Dermis blood vessel endothelial cell (primary cell): ENCODE measurements at regions not wholly inside any gene's neighbourhood (a gene's known extent, or its start where the extent isn't known, plus 50 kb on each side); places are given as distances from the start of the nearest gene placed in this dataset.

Experiments used
- DNase-seq: peaks from one replicate; pipeline ENCODE4 v3.0.0; 2010

- DNase-seq: no peak
These were observed 289.3 kb downstream of the RPRM start for GRCh38 chr2:153189091-153189888.

DNA sequence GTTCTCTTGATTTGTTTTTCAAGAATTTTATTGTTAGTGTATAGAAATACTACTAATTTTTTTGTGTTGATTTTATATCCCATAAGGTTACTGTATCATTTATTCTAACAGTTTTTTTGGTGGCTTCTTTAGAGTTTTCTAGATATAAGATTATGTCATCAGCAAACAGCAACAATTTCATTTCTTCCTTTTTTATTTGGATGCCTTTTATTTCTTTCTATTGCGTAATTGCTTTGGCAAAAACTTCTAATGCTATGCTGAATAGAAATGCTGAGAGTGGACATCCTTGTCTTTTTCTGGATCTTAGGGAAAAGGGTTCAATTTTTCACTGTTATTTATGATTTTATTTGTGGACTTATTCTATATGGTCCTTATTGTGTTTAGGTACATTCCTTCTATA lies 298.8 kb downstream of the RPRM start:
- DNase-seq: no peak

GRCh38 chr2:153169609-153170008 lies 309.0 kb downstream of the RPRM start:
- DNase-seq: no peak

GRCh38 chr2:153165021-153165420 lies 313.5 kb downstream of the RPRM start:
- no peak for DNase-seq

GRCh38 chr2:153163055-153163454 lies 315.5 kb downstream of the RPRM start:
- DNase-seq: no peak

- DNase-seq: no peak
These were observed 321.8 kb downstream of the RPRM start for GRCh38 chr2:153156743-153157142.

GRCh38 chr2:153152036-153152435 lies 326.5 kb downstream of the RPRM start:
- no peak for DNase-seq

- no peak for DNase-seq
These were observed 333.0 kb downstream of the RPRM start for GRCh38 chr2:153145470-153145978.

GRCh38 chr2:153143540-153143939 lies 335.0 kb downstream of the RPRM start:
- no peak for DNase-seq

GRCh38 chr2:153140498-153140897 lies 338.1 kb downstream of the RPRM start:
- no peak for DNase-seq

GRCh38 chr2:153138651-153139375 lies 339.7 kb downstream of the RPRM start:
- DNase-seq: no peak

DNA sequence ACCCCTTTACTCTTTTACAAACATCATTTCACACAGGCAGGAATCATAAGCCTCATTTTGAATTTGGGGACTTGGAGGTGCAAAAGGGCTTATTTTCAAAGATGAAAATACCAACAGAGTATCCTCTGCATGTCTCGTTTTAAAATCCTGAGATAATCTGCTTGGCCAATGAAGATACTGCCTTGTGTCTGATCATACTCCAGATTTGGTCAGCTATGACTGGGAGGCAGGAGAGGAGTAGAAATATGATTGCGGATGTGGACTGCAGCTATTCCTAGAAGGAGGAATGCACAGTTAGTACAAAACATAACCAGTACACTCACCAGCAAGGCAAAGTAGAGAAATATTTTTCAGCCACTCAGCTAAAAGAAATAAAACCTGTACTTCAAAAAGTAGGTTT lies 342.3 kb downstream of the RPRM start:
- DNase-seq: no peak

DNA sequence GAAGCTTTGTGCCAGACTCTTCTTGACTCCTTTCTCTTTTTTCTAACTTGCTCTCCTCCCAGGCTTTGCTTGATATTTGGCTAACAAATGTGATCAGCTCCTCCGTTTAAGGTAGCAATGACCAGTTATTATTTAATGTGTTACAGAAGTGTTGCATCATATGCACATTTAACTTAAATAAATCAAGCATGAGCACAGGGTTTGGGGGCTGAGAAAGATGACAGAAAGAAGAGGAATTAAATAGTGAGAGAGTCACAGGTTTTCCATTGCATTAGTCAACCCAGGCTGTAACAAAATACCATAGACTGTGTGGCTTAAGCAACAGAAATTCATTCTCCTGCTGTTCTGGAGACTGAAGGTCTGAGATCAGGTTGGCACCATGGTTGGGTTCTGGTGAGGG lies 343.8 kb downstream of the RPRM start:
- no peak for DNase-seq

- no peak for DNase-seq
These were observed 344.8 kb downstream of the RPRM start for GRCh38 chr2:153133716-153134115.

DNA sequence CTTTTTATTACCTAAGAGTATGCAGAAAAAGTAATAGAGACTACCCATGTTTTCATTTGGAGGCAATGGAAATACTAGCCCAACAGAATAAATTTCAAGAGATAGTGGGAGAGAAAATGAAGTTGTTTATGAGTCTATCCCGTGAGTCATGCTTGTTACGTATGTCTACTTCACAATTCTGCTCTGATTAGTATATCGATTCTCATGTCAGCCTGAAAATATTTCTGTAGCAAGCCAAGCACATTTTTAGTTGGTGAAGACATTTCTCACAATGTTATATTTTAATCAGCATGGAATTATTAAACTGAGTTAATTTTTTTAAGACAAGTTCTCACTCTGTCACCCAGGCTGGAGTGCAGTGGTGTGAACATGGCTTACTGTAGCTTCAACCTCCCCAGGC lies 346.1 kb downstream of the RPRM start:
- no peak for DNase-seq

DNA sequence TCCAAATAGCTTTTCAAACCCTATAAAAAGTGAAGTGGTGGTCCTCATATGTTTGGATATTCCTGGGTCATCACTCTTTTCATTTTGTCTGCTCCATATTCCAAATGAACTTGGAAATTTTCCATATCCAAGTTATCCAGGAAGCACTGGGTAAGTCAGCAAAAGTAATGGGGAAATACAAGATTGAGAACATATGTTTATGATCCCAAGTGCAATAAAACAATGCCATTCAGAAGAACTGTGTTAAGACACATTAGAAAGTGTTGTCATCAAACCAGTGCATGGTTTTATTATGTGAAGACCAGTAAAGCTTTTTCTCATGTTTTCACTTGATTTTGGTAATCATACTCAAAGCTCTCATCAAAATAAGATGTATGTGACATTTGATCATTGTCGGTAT lies 363.4 kb downstream of the RPRM start:
- no peak for DNase-seq

DNA sequence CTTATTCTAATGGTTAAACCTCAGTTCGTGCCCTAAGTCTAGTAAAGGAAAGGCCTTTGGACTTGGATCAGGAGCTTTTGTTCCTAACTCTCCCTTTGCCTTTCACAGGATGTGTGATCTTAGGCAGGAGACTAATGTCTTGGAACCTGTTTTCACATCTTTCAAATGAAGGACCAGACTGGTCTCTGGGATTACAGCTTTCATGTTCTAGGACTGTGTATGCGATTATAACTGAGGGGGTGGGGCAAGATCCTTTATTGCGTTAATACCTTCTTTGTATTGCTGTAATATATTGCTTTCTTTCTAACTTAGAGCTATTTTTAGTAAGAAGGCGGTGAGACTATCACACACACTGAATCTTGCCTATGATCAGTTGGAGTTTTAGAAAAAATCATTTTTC lies 368.1 kb downstream of the RPRM start:
- DNase-seq: no peak

- no peak for DNase-seq
These were observed 368.8 kb downstream of the RPRM start for GRCh38 chr2:153109793-153110192.

DNA sequence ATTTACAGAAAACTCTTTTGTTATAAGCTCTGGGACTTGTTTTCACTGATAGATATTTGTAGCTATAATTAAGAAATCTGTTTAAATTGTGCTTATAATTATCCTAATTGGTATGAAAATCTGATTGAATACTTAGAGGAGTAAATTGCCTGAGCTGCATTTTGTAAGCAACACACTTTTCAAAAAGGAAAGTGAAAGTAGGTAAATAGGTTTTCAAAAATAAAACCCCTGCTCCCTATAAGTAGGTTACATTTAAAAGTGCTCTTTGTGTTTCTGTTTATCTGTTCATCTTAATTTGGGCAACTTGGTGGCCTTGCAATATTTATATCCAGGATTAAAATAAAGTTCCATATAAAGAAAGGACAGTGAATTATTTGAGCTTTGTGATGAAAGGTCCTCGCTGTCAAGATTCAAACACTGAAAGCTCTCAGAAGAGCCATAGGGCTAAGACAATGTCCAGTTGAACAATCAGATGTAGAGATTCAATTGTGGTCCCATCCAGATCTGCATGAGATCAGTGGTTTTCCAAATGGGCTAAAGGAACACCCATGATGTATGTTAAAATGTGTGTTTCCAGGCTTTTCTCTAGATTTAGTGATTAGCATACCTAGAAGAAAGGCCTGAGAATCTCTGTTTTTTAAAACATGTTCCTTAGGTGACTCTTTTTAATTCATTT lies 371.6 kb downstream of the RPRM start:
- DNase-seq: no peak

DNA sequence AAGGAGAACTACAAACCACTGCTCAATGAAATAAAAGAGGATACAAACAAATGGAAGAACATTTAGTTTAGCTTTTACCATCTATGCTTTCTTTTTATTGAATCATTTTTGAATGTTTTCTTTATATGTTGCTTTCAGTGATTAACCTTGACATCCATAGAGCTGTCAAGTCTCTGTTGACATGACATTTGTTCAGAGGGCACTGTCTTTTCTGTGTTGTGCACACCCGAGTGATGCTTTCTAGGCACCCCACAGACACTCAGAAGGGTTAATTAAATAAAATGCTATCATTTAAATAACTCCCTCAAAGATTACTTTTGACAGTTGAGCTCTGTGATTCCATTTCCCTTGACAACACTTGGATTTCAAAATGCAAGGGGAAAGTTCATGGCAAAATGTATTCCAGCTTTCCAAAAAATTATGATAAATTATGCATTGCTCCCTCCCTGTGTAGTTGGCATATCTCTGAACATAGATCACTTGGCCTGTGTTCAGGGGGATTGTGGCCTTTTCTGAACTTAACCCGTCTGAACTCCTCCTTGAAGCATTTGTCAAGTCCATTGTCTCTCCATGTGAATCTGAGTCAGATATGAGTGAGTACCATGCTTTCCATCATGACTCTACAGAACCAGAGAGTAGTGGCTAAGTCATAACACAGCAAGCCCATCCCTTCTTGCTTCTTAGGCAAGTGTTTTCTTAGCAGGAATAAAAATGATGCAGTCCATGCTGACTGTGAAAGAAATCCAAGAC lies 372.6 kb downstream of the RPRM start:
- DNase-seq: no peak

GRCh38 chr2:153101187-153101586 lies 377.4 kb downstream of the RPRM start:
- no peak for DNase-seq

GRCh38 chr2:153100151-153100550 lies 378.4 kb downstream of the RPRM start:
- no peak for DNase-seq

DNA sequence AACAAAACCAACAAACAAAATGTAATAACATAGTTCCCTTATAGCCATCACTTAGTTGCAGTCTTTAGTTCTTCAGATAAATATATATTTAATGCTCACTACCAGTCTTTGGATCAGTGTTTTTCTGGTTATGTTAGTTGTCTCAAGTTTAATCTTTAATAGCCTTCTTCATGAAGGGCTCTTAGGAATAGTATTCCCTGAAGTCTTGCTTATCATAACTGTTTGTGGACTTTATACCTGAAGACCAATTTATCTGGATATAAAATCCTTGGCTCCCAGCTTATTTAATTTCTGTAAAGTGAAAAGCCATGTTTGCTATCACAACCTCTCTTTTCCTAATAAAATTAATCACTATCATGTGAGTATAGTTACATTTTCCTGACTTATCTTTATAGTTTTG lies 379.7 kb downstream of the ARL6IP6 start:
- no peak for DNase-seq
